ENCODE measurements at regions not wholly inside any gene's neighbourhood (a gene's known extent, or its start where the extent isn't known, plus 50 kb on each side); places are given as distances from the start of the nearest gene placed in this dataset.

DNA sequence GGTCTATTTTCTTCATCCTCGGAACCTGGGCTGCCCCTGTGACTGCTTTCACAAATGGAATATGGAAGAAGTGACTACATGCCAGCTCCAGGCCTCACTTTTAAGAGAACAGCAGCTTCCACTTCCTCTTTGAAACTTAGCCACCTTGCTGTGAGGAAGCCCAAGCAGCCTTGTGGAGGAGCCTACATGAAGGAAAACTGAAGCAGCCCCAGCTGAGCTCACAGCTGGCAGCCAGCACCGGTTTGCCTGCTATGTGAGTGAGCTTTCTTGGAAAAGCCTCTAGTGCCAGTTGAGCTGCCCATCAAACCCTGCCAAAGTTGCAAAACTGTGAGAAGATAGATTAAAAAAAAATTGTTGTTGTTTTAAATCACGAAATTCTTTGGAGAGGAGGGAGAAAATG, 498.0 kb upstream of the PROK2 start:
- no peaks in the 10 kb centered on the region for H3K9me1 ChIP-seq (replicated peaks; ENCODE audit: control insufficient read depth, extremely low read depth, insufficient read depth, low read length)
- no peak overlapping the region for H3K9ac ChIP-seq (replicated peaks; ENCODE audit: extremely low read depth, insufficient read depth, low read length)
- no peaks in the 10 kb centered on the region for H3K4me1 ChIP-seq (ENCODE audit: control insufficient read depth, extremely low read depth, insufficient read depth, low read length)
- FAIRE-seq (no peak), DNase-seq (ENCODE audit: low read depth, low spot score) (no peak)
- ChIA-PET POLR2A (no interaction called here), CTCF (no interaction called here)
- H3K4me2 ChIP-seq (ENCODE audit: insufficient read depth, low read length) = no peak overlapping the region
- TF ChIP-seq EZH2 (IDR thresholded peaks at IDR 0.05; ENCODE audit: borderline replicate concordance, low read depth, low read length, severe bottlenecking) (no peak), GATA2 (IDR thresholded peaks at IDR 0.05; ENCODE audit: insufficient read depth, insufficient read length, low read depth, low read length) (no peak), POLR2AphosphoS5 (IDR thresholded peaks at IDR 0.05; ENCODE audit: insufficient read depth, low read depth, low read length) (no peak), JUN (IDR thresholded peaks at IDR 0.05; ENCODE audit: borderline replicate concordance, insufficient read depth, insufficient read length, low read depth) (no peak), MYC (IDR thresholded peaks at IDR 0.05; ENCODE audit: low read depth, low read length) (no peak), FOS (IDR thresholded peaks at IDR 0.05; ENCODE audit: borderline replicate concordance, insufficient read depth, low read length) (no peak), POLR2A (IDR thresholded peaks at IDR 0.05; ENCODE audit: low read depth, low read length) (no peak)
- TF ChIP-seq, protein P1, sequence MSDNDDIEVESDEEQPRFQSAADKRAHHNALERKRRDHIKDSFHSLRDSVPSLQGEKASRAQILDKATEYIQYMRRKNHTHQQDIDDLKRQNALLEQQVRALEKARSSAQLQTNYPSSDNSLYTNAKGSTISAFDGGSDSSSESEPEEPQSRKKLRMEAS (IDR thresholded peaks at IDR 0.05; ENCODE audit: insufficient read depth, insufficient read length) = no peak
- TF ChIP-seq, protein P2, sequence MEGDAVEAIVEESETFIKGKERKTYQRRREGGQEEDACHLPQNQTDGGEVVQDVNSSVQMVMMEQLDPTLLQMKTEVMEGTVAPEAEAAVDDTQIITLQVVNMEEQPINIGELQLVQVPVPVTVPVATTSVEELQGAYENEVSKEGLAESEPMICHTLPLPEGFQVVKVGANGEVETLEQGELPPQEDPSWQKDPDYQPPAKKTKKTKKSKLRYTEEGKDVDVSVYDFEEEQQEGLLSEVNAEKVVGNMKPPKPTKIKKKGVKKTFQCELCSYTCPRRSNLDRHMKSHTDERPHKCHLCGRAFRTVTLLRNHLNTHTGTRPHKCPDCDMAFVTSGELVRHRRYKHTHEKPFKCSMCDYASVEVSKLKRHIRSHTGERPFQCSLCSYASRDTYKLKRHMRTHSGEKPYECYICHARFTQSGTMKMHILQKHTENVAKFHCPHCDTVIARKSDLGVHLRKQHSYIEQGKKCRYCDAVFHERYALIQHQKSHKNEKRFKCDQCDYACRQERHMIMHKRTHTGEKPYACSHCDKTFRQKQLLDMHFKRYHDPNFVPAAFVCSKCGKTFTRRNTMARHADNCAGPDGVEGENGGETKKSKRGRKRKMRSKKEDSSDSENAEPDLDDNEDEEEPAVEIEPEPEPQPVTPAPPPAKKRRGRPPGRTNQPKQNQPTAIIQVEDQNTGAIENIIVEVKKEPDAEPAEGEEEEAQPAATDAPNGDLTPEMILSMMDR (IDR thresholded peaks at IDR 0.05; ENCODE audit: extremely low read depth in 1 of 2, insufficient read depth in 1 of 2, low read depth in 1 of 2, low read length in 2 of 2) = no peak
- BruUV-seq (replicated peaks) = no TSS peak
- H2AFZ ChIP-seq (ENCODE audit: low read depth, low read length) = no peak overlapping the region
- no peaks in the 10 kb centered on the region for H3K79me2 ChIP-seq (ENCODE audit: control insufficient read depth, insufficient read depth, low read length)
- no peaks in the 10 kb centered on the region for H3K9me3 ChIP-seq (replicated peaks; ENCODE audit: control insufficient read depth, insufficient read depth, low read length)
- no peaks in the 10 kb centered on the region for H4K20me1 ChIP-seq (replicated peaks; ENCODE audit: control insufficient read depth, extremely low read depth, insufficient read depth, low read length)
- no peak overlapping the region for H3K4me3 ChIP-seq (replicated peaks in 1 of 3; ENCODE audit: insufficient read depth in 1 of 3, low read depth in 1 of 3, low read length in 3 of 3)
- H3K27me3 ChIP-seq (ENCODE audit: control insufficient read depth in 2 of 2, insufficient read depth in 2 of 2, low read length in 2 of 2) = peaks cover 74 to 75% of the 10 kb centered on the region in 2 experiments
- no peak overlapping the region for H3K27ac ChIP-seq (ENCODE audit: insufficient read depth, low read depth, low read length)
- dilution Hi-C loops (cut with MboI; ENCODE audit: extremely low pct_ligation_motif_present, low sequenced_read_pairs) = no loop called here
- no peaks in the 10 kb centered on the region for H3K36me3 ChIP-seq (ENCODE audit: control insufficient read depth in 2 of 2, extremely low read depth in 1 of 2, insufficient read depth in 2 of 2, low read length in 2 of 2)
- intact Hi-C loops (cut with micrococcal nuclease) = no loop called here

All from endothelial cell of umbilical vein (primary cell).